Tibial nerve (tissue), 4 donors: ENCODE measurements at regions not wholly inside any gene's neighbourhood (a gene's known extent, or its start where the extent isn't known, plus 50 kb on each side); places are given as distances from the start of the nearest gene placed in this dataset.

ENCODE experiments used
- EP300 ChIP-seq, 2 donors: sonication (generic); formaldehyde crosslinking; IDR thresholded peaks; one replicate each; pipeline ENCODE4 v1.6.1; 2017; ENCODE audit warnings: antibody characterized with exemption in 2 of 2, mild to moderate bottlenecking in 1 of 2
- POLR2A ChIP-seq, 2 donors: fragments of 450-650 bp; IDR thresholded peaks; one replicate each; pipeline ENCODE4 v1.6.1; 2017; ENCODE audit warnings: antibody characterized with exemption in 2 of 2, mild to moderate bottlenecking in 2 of 2, moderate library complexity in 2 of 2
- TF ChIP-seq, protein P1 (sequence below), 5 experiments: fragments of 200-600 bp in 3 of 5; fragments of 450-650 bp in 2 of 5; sonication (generic) in 3 of 5; IDR thresholded peaks; one replicate each; pipeline ENCODE4 v1.5.1; 2016 to 2019; ENCODE audit warnings: antibody characterized with exemption in 5 of 5, mild to moderate bottlenecking in 3 of 5, moderate library complexity in 2 of 5

GRCh38 chr5:33206962-33207506, 233.7 kb upstream of the TARS1 start:
- TF ChIP-seq, protein P1, sequence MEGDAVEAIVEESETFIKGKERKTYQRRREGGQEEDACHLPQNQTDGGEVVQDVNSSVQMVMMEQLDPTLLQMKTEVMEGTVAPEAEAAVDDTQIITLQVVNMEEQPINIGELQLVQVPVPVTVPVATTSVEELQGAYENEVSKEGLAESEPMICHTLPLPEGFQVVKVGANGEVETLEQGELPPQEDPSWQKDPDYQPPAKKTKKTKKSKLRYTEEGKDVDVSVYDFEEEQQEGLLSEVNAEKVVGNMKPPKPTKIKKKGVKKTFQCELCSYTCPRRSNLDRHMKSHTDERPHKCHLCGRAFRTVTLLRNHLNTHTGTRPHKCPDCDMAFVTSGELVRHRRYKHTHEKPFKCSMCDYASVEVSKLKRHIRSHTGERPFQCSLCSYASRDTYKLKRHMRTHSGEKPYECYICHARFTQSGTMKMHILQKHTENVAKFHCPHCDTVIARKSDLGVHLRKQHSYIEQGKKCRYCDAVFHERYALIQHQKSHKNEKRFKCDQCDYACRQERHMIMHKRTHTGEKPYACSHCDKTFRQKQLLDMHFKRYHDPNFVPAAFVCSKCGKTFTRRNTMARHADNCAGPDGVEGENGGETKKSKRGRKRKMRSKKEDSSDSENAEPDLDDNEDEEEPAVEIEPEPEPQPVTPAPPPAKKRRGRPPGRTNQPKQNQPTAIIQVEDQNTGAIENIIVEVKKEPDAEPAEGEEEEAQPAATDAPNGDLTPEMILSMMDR (IDR thresholded peaks at IDR 0.05), result no peak
- TF ChIP-seq POLR2A (IDR thresholded peaks at IDR 0.05), result no peak
- TF ChIP-seq EP300 (IDR thresholded peaks at IDR 0.05), result no peak
